Activated CD4-positive, CD25-positive, alpha-beta regulatory T cell treated with anti-CD3 and anti-CD28 coated beads, Interleukin-2, amount 50 U/mL, for 72 hours (primary cell): ENCODE measurements at regions not wholly inside any gene's neighbourhood (a gene's known extent, or its start where the extent isn't known, plus 50 kb on each side); places are given as distances from the start of the nearest gene placed in this dataset.

Experiments used
- DNase-seq: peaks from one replicate; pipeline ENCODE4 v3.0.0; 2021

DNA sequence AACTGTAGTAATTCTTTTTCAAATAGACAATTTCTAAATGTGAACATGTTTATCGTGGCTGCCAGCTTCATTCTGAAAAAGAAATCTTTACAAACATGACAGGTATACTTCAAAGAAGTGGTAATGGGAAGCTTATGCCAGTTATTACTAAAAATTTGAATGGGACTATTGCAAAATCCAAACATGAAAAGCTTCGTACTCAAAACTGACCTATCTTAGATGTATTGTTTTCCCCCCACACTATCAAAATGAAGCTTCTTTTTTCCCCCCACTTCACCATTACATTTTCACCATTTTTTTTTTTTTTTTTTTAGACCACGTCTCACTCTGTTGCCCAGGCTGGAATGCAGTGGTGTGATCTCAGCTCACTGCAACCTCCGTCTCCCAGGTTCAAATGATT lies 50.4 kb upstream of the SERTAD2 start:
- no peak for DNase-seq

DNA sequence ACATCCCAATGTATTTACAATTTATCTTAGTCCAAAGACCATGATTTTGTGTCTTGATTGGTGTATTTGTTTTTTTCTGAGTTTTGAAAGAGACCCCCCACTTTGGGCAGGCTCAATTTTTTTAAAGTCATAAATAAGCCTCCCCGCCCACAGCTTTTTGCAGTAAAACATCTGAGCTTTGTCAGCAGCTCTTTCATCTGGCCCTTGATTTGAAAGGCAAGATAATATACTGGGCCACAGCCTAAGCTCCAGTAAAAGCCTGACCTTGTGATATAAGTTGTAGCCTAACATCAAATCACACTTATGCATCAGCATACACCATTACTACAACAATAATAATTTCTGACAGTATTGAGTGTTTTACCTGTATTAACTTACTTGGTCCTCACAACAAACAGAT lies 51.3 kb upstream of the SERTAD2 start:
- no peak for DNase-seq

DNA sequence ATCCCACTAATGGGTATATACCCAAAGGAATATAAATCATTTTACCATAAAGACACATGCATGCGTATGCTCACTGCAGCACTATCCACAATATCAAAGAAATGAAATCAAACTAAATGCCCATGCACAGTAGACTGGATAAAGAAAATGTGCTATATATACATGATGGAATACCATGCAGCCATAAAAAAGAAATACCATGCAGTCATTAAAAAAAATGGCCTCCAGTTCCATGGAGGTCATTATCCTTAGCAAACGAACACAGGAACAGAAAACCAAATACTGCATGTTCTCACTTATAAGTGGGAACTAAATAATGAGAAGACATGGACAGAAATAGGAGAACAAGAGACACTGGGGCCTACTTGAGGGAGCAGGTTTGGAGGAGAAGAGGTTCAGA lies 53.6 kb upstream of the SERTAD2 start:
- DNase-seq = no peak

DNA sequence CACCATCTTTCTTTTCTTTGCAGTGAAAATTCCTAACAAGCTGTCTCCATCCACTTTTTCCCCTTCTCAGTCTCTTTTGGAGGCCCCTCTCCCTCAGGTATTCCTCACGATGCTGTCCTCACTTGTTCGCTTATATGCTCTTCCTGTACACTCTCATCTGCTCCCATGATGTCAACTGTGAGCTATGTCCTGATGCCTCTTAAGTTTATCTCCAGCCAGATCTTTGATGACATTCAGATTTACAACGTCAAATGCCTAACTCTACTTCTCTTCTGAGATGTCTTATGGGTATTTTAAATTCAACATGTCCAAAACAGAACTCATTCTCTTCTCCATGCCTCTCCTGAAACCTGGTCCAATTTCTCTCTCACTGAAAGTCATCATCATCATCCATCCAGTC lies 55.1 kb upstream of the SERTAD2 start:
- no peak for DNase-seq

DNA sequence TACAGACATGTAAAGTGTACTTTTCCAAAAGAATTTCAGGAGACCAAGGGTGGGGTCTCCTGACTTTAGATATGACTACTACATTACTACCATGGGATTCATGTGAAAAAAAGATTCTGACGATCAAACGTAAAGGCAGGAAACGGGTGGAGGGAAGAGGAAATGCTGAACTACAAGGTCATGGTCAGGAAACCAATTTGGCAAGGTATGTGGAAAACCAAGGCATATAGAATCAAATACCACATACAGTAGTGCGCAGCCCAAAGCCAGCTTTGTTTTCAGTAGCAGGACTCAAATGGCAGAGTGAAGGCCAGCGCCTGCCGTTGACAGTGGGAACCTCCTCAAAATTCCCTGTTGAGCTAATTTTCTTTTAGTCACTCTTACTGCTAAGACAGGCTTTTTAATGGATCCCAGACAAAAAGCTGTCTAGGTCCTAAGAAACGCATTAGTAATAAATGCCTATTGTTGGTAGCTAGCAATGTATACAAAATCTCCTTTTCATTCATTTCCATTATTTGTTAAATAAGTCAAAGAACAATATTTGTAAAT lies 57.6 kb upstream of the SERTAD2 start:
- DNase-seq = no peak

DNA sequence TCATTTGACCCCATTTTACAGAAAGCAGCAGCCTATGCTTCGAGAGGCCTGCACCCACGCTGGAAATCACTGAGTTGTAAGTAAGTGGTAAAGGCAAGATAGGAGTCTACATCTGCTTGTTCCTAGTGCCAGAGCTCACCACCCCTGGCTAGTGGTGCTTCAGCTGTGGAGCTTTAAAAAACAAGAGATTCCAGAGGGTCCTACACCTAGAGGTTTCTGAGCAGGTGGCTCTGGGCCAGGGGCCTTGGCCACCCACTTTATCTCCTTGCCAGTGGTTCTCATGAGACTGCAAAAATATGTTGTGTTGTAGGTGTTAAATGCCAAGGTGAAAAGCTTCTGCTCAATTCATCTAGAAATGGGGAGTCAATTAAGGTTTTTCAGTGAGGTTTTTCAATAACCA lies 60.0 kb upstream of the SERTAD2 start:
- DNase-seq = no peak

DNA sequence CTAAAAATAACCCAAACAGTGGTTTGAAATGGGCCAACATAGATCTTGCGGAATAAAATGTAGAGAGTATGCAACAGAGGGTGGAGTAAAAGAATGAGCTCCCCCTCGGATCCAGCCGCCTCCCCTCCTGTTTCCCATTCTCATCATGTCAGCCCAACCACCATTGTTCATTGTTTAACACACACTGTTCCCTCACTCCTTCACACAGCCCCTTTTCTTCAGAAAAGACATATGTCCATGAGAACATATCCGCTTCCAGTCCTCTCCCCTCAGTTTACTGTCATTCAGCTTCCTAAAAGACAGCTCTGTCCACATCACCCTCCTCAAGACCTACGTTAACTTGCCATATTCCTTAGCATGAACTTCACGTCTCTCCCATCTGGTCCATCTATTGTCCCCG lies 62.9 kb upstream of the SERTAD2 start:
- no peak for DNase-seq

DNA sequence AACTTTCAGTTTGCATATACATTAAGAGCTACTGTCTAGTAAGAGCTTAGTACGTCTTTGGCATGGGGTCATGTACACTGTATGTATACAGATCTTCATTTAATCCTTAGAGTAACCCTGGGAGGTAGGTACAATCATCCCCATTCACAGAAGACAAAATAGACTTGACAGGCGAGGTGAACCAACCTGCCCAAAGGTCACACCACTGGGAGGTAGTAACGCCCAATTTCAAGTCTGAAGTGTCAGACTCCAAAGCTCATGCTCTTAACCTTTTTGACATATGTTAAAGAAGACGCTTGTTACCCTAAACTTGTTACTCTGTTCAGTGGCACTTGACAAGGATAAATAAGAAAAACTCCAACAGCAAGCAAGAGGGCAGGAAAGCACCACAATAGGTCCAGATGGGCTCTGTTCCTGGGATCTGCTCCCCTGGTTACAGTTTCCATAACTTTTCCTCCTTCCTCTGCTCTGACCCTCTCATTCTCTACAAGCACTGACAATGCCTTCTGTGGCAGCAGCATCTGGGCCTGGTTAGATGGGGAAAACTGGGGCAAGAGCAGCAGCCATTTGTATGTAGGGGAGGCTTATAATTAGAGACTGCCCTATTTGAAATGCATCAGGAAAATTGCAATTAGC lies 64.7 kb upstream of the SERTAD2 start:
- no peak for DNase-seq

DNA sequence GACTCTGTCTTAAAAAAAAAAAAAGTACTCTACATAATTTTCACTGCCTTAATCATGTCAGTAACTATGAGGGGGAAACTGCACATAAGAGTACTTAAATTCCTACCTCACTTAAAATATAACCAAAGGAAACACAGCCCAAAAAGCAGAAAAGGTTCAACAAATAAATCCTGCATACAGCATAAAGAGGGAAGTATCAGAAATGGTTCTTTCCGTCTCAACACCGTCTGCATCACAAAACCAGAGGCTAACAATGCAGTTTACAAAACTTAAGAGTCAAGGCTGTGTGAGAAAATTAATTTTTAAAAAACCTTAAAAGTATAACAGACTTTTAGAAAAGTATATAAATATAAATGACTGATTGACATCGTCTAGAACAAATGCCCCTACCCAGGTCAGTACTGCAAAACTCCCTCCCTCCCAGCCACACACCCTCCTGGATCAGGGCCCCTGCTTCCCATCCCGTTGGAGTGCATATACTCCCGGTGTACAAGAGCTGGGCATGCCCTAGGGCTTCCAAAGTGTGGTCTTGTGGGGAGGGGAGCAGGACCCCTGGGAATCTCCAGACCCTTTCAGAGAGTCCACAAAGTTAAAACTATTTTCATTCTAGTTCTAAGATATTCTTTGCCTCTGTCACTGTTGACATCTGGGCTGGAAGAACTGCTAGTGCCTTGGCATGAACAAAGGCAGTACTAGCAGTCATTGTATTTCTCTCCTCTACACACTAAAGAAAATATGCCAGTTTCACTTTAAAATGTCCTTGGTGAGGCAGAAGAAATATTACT lies 67.0 kb upstream of the SERTAD2 start:
- no peak for DNase-seq

DNA sequence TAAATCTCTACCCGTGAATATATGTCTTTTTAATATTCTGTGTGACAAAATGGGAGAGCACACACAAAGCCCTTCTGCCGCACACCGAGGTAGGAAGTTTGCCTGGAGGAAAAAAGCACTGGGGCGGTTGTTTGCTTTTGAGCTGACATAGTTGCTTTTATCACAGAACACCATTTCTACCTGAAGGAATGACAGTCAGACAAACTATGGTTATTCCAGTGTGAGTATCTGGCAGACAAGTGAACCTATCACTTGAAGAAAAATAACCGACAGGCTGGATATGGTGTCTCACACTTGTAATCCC lies 67.6 kb upstream of the SERTAD2 start:
- DNase-seq = no peak

DNA sequence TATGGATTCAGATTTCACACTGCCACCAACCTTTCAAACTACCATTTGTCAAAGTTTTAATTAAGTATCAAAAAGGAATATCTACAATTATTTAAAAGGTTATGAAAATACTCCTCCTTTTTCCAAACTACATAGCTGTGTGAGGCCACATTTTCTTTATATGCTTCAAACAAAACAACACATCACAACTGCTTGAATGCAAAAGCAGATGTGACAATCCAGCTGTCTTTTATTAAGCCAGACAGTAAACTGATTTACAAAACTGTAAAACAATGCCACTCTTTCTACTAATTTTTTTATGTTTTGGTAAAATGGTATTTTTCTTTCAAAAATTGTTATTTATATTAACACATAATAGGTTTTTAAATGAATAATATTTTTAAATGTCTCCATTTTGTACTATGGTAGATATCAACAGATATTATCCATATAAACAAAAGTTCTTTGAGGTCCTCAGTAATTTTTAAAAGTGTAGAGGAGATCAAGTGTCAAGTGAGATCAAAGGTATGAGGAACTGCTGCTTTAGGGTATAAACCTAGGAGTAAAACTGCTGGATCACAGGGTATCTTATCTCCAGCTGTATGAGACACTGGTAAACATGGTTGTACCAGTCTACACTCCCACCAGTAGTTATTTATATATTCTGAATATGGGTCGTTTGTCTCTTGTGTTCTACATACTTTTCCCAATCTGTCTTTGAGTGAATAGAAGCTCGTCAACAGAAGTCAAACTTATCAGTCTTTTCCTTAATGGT lies 68.8 kb upstream of the SERTAD2 start:
- no peak for DNase-seq

DNA sequence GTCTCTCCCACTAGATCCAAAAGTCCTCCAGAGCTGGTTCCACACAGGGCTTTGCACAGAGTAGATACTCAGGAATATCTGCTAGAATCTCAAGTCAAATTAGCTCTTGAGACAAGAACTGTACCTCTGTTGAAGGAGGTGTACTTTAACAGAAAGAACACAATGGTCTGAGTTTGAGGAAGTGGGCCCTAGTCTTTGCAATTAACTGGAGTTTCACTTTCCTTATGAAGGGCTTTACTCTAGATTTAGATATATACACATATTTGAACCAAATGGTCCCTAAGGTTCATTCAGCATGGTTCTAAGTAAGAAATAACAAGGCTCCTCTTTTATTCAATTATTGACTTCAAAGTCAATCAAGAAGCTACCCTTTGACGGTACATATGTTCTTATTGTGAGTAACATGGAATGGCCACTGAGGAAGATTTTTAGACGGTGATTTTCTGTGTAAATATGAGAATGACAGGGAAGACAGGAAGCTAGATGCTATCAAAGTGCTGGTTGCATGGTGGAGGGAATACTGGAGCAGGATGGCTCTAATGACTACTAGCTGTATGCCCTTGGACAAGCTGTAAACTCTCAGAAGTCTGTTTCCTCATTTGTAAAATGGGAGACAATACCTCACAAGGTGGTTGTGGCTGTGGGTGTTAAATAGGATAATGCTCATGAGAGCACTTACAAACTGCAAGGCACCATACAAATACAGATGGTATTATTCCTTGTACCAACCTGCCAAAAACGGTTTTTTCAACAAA lies 73.5 kb upstream of the SERTAD2 start:
- DNase-seq = no peak

DNA sequence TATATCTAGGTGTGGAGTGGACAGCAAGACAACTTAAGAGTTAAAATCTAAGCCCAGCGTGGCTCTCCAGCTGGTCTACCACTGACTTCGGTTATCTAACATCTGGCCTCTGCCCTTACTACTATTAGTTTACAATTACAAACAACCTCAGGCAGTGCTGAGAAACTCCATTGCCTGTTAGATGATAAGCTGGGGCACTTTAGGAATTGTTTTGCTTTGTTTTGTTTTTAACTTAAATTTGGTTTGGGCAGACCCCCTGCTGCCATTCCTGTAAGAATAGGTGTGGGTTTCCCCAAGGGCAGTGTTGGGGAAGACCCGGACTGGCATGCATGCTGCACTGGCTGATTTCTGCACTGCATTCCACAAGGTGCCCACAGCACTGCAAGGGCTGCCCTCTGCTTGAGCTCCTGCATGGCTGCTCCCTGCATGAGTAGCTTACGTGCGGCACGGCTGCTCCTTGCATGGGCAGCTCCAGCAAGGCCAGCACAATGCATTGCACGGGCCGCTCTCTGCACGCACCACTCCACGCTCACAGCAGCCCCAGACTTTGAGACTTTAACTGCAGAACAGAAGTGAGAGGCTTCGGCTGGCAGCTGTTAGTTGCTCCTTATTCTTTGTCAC lies 74.2 kb upstream of the SERTAD2 start:
- DNase-seq = no peak

DNA sequence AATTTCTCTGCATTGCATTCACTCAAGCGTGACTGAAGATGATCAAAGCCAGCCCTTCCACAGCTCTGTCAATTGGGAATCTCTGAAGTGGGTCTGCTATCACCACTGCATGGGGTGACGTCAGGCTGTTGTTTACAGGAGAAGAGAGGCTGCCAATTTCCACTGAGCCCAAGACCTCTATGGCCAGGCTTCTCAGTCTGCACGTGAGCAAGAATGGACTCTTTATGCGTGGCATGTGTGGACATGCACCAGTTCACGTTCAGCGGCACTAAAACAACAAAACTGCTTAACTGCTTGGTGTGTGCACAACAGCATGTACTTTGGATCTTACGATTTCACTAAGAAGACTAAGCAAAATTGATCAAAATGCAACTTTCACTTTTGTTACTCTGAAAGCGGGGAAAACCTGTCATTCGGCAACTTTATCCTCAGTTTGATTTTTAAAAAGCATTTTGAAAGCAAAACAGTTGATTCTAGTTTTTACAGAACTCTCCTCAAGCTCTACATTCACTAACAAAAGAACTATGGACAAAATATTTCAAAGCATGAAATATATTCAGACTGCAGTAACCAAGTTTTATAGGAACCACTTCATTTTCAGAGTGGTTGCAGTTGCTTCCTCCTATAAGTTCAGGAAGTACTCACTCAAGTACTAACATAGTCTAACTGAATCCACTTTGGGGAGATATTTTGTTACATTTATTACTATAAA lies 77.0 kb upstream of the SERTAD2 start:
- no peak for DNase-seq

DNA sequence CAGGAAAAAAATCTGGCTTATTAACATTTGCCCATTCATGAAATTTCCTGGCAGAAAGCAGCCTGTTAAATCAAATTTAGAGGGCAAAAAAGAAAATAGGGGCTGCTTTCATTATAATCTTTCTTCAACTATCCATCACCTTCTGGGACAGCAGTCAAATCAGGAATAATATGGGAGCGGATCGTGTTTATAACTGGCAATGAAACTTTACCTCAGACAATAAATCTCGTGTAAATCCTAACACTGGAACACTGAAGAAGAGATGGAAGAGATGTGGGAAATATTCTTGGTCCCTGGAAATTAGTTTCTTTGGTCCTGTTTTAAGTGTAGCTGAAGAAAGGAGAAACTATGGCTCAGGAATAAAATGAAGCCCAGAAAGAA lies 77.5 kb upstream of the SERTAD2 start:
- no peak for DNase-seq

DNA sequence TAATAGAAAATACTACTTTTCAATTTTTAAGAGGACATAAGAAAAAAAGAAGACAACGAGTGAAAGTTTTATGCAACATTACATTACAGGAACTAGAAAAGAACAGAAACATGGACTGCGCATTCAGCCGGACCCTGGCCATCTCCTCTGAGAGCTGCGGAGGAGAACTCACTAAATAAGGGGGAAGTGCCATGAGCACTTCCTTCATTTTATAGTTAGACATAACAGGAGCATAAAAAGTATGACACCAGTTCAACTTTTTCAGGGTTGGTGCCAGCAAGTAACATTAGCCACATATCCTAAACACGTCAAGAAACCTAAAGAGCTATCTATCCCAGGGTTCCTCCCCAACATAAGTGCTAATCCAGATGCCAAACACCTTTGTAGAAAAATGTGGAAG lies 78.0 kb upstream of the SERTAD2 start:
- no peak for DNase-seq

DNA sequence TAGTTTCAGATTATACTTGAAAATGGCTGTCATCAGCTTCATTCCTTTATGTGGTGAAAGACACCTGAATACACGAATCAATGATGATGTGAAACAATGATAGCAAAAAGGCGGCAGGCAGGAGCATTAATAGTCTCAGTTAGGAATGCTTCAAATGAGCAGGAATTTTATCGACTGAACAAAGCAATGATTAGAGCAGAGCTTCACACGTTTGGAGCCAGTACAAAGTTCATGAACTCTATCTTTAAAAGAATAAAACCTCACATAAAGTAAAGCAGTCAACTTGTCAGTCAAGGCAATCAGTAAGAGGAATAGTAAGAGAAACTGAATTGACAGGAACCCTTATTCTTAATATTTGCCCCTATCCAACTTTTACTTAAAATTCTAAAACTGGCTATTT lies 78.4 kb upstream of the SERTAD2 start:
- no peak for DNase-seq

DNA sequence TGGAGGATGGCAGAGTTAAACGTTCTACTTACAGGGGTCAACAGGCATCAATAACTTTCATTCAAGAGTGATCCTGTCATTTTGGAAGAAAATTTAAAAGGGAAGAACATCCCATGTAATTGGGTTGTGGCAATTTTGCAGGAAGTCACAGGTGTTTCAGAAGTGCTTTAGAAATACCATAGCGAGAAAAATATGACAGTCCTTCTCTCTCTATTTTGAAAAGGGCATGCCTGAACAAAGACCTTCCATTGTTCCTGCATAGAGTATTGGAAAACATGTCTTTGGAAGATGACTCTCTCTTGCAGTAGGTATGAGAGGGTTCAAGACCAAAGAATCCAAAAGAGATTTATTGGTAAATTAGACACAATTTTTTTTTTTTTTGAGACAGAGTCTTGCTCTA lies 81.8 kb upstream of the SERTAD2 start:
- no peak for DNase-seq

DNA sequence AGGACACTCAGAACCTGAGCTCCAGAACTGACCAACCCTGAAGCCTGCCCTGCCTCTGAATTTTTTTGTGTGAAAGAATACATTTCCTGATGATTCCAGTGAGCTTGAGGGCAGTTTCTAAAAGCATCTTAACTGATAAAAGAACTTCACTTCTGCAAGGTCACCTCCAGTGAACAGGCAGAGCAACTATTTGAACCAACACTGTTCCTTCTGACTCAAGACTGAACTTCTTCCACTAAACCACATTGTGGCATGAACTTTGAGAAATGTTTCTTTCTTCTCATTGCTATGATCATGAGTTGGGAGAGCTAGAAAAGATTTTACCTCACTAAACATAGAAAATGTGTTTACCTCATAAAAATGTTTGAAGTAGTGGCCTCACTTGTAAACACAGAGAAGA lies 83.8 kb upstream of the SERTAD2 start:
- DNase-seq = no peak

DNA sequence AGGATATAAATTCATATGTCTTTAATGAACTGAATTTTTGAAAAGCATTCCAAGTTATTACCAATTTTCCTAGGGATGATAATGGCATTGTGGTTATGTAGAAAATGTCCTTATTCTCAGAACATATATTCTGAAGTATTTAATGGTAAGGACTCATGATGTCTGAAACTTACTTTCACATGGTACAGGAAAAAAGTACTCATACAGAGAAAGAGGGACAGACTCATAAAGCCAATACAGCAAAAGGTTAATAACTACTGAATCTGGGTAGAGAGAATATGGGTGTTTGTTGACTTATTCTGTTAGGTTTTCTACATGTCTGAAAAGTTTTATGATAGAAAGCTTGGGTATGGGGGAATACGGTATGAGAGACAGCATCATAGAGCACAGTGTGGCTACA lies 84.3 kb upstream of the SERTAD2 start:
- no peak for DNase-seq

DNA sequence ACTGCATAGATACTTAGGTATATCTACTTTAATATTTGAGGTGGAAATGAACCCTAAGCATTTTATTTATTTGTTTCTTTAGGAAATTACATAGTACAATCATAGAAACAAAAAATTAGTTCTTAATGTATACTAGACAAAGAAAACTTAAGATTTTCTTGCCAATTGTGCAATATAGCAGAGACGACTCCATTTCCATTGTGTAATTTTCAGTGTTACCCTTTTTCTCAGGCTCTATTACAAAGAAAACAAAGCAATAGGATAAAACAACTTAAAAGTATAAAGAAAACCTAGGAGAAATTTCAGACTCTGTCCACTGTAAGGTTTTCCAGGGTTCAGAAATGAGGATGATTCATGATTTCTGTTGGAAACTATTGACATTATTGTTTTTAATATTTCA lies 89.0 kb upstream of the SERTAD2 start:
- no peak for DNase-seq

DNA sequence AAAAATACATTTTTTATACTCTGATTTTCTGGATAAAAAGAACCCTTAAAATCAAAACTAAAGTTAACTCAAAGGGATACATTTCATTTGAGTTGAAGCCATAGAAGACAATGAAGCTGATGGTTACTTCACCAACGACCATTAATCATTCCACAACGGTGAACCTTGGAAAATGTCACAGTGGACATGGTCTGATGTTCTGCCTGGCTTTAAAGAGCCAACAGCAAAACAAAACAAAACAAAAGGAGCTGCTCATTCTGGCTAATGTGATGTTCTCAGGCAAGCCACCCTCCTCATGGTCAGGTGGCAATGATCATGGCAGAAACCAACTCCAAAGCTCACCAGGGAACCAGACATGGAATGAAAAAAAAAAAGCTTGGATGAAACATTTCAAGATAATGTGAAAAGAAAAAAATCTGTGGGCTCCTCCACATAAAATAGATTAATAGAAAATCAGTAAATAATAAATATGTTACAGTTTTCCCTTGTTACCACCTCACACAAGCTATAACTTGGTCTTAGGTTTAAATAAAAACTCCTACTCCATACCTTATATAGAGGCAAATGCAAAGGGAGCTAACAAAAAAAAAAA lies 90.1 kb upstream of the SERTAD2 start:
- DNase-seq = no peak
